ENCODE measurements at regions not wholly inside any gene's neighbourhood (a gene's known extent, or its start where the extent isn't known, plus 50 kb on each side); places are given as distances from the start of the nearest gene placed in this dataset.

GRCh38 chr5:89233462-89233861 is 350.5 kb upstream of the MEF2C start:
- H3K9ac ChIP-seq (ENCODE audit: insufficient read depth in 1 of 2, low read length in 2 of 2): no peak overlapping the region
- ATAC-seq (ENCODE audit: insufficient read depth, low FRiP score) (no peak), DNase-seq (no peak)
- no peak overlapping the region for H3K4me3 ChIP-seq
- TF ChIP-seq CTCF (IDR thresholded peaks at IDR 0.05; ENCODE audit: control extremely low read depth, extremely low read depth): no peak
- no peaks in the 10 kb centered on the region for H3K27me3 ChIP-seq (ENCODE audit: control insufficient read depth in 3 of 3, insufficient read depth in 3 of 3, low read length in 2 of 3)
- H3K4me1 ChIP-seq (ENCODE audit: control insufficient read depth in 5 of 5, insufficient read depth in 5 of 5, low read length in 5 of 5): peaks cover 0 to 9% (median 0%) of the 10 kb centered on the region in 5 donors
- H3K27ac ChIP-seq (ENCODE audit: low read depth in 1 of 2, low read length in 1 of 2): no peak overlapping the region
- H3K36me3 ChIP-seq (ENCODE audit: control insufficient read depth in 4 of 4, insufficient read depth in 4 of 4, low read length in 4 of 4): no peaks in the 10 kb centered on the region
- H3K9me3 ChIP-seq (ENCODE audit: control insufficient read depth in 4 of 4, insufficient read depth in 3 of 4, low read length in 3 of 4): no peaks in the 10 kb centered on the region

GRCh38 chr5:89232139-89232603 is 349.2 kb upstream of the MEF2C start:
- TF ChIP-seq CTCF (IDR thresholded peaks at IDR 0.05; ENCODE audit: control extremely low read depth, extremely low read depth): no peak
- no peaks in the 10 kb centered on the region for H3K9me3 ChIP-seq (ENCODE audit: control insufficient read depth in 4 of 4, insufficient read depth in 3 of 4, low read length in 3 of 4)
- ATAC-seq (ENCODE audit: insufficient read depth, low FRiP score) (no peak), DNase-seq (peak in 2 of 3 donors; percentile 22 to 44)
- H3K36me3 ChIP-seq (ENCODE audit: control insufficient read depth in 4 of 4, insufficient read depth in 4 of 4, low read length in 4 of 4): no peaks in the 10 kb centered on the region
- H3K27ac ChIP-seq (ENCODE audit: low read depth in 1 of 2, low read length in 1 of 2): no peak overlapping the region
- WGBS, 2 donors: 62 to 79% methylated on average over 3 of the region's 3 CpGs
- H3K9ac ChIP-seq (ENCODE audit: insufficient read depth in 1 of 2, low read length in 2 of 2): no peak overlapping the region
- H3K4me1 ChIP-seq (ENCODE audit: control insufficient read depth in 5 of 5, insufficient read depth in 5 of 5, low read length in 5 of 5): peaks cover 0 to 9% (median 0%) of the 10 kb centered on the region in 5 donors
- no peak overlapping the region for H3K4me3 ChIP-seq
- no peaks in the 10 kb centered on the region for H3K27me3 ChIP-seq (ENCODE audit: control insufficient read depth in 3 of 3, insufficient read depth in 3 of 3, low read length in 2 of 3)

- Histone ChIP-seq H3K27me3 (ENCODE audit: control insufficient read depth in 3 of 3, insufficient read depth in 3 of 3, low read length in 2 of 3) (no peaks in the 10 kb centered on the region), H3K9me3 (ENCODE audit: control insufficient read depth in 4 of 4, insufficient read depth in 3 of 4, low read length in 3 of 4) (no peaks in the 10 kb centered on the region), H3K36me3 (ENCODE audit: control insufficient read depth in 4 of 4, insufficient read depth in 4 of 4, low read length in 4 of 4) (no peaks in the 10 kb centered on the region), H3K9ac (ENCODE audit: insufficient read depth in 1 of 2, low read length in 2 of 2) (no peak overlapping the region), H3K4me3 (no peak overlapping the region), H3K4me1 (ENCODE audit: control insufficient read depth in 5 of 5, insufficient read depth in 5 of 5, low read length in 5 of 5) (peaks cover 0 to 9% (median 0%) of the 10 kb centered on the region in 5 donors), H3K27ac (ENCODE audit: low read depth in 1 of 2, low read length in 1 of 2) (no peak overlapping the region)
- TF ChIP-seq CTCF (IDR thresholded peaks at IDR 0.05; ENCODE audit: control extremely low read depth, extremely low read depth): no peak
- no peak for ATAC-seq (ENCODE audit: insufficient read depth, low FRiP score)
- WGBS, 2 donors: 94 to 99% methylated on average over 2 of the region's 2 CpGs
- DNase-seq: no peak
These were observed 347.2 kb upstream of the MEF2C start for GRCh38 chr5:89230178-89230577.

Data from lung (tissue), 11 donors.